ENCODE measurements at regions not wholly inside any gene's neighbourhood (a gene's known extent, or its start where the extent isn't known, plus 50 kb on each side); places are given as distances from the start of the nearest gene placed in this dataset.

GRCh38 chr10:58956926-58957325, 219.5 kb upstream of the PHYHIPL start:
- peaks cover 0 to 14% (median 0%) of the 10 kb centered on the region in 4 donors for H3K4me1 ChIP-seq
- no peaks in the 10 kb centered on the region for H3K36me3 ChIP-seq
- no peak for TF ChIP-seq CTCF (IDR thresholded peaks at IDR 0.05)
- no peak overlapping the region for H3K27ac ChIP-seq
- no peaks in the 10 kb centered on the region for H3K9me3 ChIP-seq
- no peak for DNase-seq
- intact Hi-C loops (cut with DNase I; ENCODE audit: low total_unique reads), result loop anchor here (10.0 kb wide), 1 partner anchor 278 kb away; no protein-coding TSS in a partner anchor
- no peak overlapping the region for H3K4me3 ChIP-seq
- no peaks in the 10 kb centered on the region for H3K27me3 ChIP-seq

- H3K27me3 ChIP-seq, result no peaks in the 10 kb centered on the region
- no peaks in the 10 kb centered on the region for H3K36me3 ChIP-seq
- peaks cover 0 to 14% (median 0%) of the 10 kb centered on the region in 4 donors for H3K4me1 ChIP-seq
- TF ChIP-seq CTCF (IDR thresholded peaks at IDR 0.05), result no peak
- DNase-seq, result no peak
- H3K4me3 ChIP-seq, result no peak overlapping the region
- H3K27ac ChIP-seq, result no peak overlapping the region
- no peaks in the 10 kb centered on the region for H3K9me3 ChIP-seq
- intact Hi-C loops (cut with DNase I; ENCODE audit: low total_unique reads), result loop anchor here (10.0 kb wide), 1 partner anchor 277 kb away; no protein-coding TSS in a partner anchor
Observed at GRCh38 chr10:58957517-58957916, 218.9 kb upstream of the PHYHIPL start.

- Histone ChIP-seq H3K27ac (no peak overlapping the region), H3K36me3 (no peaks in the 10 kb centered on the region), H3K9me3 (no peaks in the 10 kb centered on the region), H3K27me3 (no peaks in the 10 kb centered on the region), H3K4me3 (no peak overlapping the region), H3K4me1 (peaks cover 0 to 6% (median 3%) of the 10 kb centered on the region in 4 donors)
- intact Hi-C loops (cut with DNase I; ENCODE audit: low total_unique reads), result no loop called here
- no peak for TF ChIP-seq CTCF (IDR thresholded peaks at IDR 0.05)
- DNase-seq, result no peak
Observed at GRCh38 chr10:58963101-58963534, 213.3 kb upstream of the PHYHIPL start.

- H3K9me3 ChIP-seq, result no peaks in the 10 kb centered on the region
- no peak overlapping the region for H3K4me3 ChIP-seq
- H3K27ac ChIP-seq, result no peak overlapping the region
- no peaks in the 10 kb centered on the region for H3K27me3 ChIP-seq
- DNase-seq, result no peak
- TF ChIP-seq CTCF (IDR thresholded peaks at IDR 0.05), result no peak
- peaks cover 0 to 6% (median 3%) of the 10 kb centered on the region in 4 donors for H3K4me1 ChIP-seq
- intact Hi-C loops (cut with DNase I; ENCODE audit: low total_unique reads), result no loop called here
- no peaks in the 10 kb centered on the region for H3K36me3 ChIP-seq
Observed at GRCh38 chr10:58963723-58964124, 212.7 kb upstream of the PHYHIPL start.

GRCh38 chr10:58965855-58966254, 210.6 kb upstream of the PHYHIPL start:
- H3K9me3 ChIP-seq, result no peaks in the 10 kb centered on the region
- DNase-seq, result no peak
- no peak for TF ChIP-seq CTCF (IDR thresholded peaks at IDR 0.05)
- H3K27me3 ChIP-seq, result no peaks in the 10 kb centered on the region
- intact Hi-C loops (cut with DNase I; ENCODE audit: low total_unique reads), result no loop called here
- H3K4me3 ChIP-seq, result no peak overlapping the region
- no peaks in the 10 kb centered on the region for H3K36me3 ChIP-seq
- peaks cover 0 to 6% (median 0%) of the 10 kb centered on the region in 4 donors for H3K4me1 ChIP-seq
- no peak overlapping the region for H3K27ac ChIP-seq

All from tibial artery (tissue), 4 donors.